ENCODE measurements at regions not wholly inside any gene's neighbourhood (a gene's known extent, or its start where the extent isn't known, plus 50 kb on each side); places are given as distances from the start of the nearest gene placed in this dataset.

GRCh38 chr7:112596260-112596659, 115.5 kb downstream of the LSMEM1 start:
- no peak for DNase-seq

DNA sequence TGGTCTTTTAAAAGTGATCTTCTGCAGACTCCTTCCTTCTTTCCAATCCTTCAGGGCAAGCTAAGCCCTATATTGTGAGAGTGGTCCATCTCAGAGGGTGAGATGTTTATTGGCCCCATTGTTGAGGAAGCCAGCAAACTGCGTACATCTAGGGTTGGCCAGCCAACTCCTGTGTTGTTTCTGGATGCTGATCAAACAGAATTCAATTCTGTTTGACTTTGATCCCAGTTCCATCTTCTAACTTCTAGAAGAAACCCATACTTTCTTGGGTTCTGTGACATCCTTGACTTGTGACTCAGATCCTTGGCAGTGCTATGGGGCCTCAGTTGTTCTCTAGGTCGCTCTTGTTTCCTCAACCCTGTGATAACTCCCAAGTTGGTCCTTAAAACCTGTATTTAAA, 116.2 kb downstream of the LSMEM1 start:
- no peak for DNase-seq

DNA sequence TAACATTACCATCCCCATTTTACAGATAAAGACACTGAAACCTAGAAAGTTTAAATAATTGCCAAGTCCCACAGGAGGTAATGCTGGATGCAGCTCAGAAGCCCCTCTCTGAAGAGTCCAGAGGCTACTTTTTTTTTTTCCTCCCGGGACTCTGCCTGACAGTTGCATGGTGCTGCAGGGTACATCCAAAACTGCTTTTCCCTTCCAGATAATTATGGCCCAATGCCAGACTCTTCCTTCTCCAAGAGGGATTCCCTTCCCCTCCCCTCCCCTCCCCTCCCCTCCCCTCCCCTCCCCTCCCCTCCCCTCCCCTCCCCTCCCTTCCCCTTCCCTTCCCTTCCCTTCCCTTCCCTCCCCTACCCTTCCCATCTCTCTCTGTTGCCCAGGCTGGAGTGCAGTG, 122.9 kb downstream of the LSMEM1 start:
- no peak for DNase-seq

DNA sequence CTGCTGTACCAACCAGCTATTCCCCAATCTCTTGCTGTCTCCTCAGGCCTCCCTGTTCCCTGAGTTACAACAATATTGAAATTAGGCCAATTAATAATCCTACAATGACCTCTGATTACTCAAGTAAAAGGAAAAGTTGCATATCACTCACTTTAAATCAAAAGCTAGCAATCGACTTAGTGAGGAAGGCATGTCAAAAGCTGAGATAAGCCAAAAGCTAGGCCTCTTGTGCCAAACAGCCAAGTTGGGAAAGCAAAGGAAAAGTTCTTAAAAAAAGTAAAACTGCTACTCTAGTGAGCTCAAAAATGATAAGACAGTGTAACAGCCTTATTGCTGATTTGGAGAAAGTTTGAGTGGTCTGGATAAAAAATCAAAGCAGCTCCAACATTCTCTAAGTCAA, 129.8 kb downstream of the LSMEM1 start:
- no peak for DNase-seq

DNA sequence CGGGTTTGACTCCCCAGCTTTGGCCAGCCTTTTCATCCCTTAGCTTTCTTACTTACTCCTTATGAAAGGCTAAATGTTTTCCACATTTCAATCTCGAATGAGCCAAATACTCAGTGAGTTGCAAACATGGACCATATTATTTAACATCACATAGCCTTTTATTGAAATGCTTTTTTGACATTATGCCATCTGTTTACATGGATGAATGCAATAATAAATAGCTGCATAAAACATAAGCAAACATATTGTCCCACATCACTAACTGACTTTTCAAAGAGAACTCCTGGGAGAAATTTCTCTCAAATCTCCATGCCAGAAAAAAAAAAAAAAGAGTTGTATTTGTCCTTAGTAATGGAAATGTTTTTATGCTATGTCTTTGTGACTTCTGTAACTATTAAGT, 134.9 kb downstream of the LSMEM1 start:
- no peak for DNase-seq

GRCh38 chr7:112616295-112616694, 135.5 kb downstream of the LSMEM1 start:
- DNase-seq, result no peak

DNA sequence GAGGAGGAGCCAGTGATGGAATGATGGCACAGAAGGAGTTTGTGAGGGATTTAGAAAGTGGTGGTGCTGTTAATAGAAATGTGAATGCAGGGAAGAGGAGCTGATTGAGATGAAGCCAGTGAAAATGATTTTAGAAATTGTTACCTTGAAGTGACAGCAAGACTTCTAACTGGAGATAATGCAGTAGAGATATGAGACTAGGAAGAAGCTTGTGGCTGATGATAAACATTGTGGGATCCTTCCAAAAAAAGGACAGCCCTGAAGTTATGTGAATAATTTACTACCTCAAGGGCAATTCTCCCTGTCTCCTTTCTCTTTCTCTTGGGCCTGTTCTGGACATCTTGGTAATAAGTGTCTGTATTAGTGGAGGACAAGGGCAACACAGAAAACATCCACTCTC, 138.6 kb downstream of the LSMEM1 start:
- DNase-seq, result no peak

DNA sequence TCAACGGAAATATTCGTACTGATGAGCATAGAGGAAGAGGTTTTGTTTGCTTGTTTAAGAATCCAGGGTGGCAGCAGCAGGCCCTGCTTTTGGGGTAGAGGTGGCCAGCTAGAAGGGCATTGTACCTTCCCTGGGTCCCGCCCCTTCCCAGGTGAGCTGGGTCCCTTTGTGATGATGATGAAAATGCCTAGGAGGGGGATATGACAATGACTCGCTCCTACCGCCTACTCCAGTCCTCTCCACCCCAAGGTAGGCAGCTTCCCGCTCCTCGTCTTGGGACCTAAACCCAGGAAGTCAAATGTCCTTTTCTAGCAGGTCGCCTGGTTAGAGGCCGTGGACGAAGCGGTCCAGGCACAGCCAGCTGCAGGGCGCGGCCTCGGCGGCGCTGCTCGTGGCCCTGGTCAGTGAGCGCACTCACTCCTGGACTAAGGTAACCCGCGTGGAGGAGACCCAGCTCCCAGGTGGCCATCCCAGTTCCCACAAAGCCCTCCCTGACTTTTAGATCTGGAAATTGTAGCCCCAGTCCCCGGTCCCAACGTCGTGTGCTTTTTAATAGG, 141.4 kb downstream of the LSMEM1 start:
- DNase-seq, result no peak

DNA sequence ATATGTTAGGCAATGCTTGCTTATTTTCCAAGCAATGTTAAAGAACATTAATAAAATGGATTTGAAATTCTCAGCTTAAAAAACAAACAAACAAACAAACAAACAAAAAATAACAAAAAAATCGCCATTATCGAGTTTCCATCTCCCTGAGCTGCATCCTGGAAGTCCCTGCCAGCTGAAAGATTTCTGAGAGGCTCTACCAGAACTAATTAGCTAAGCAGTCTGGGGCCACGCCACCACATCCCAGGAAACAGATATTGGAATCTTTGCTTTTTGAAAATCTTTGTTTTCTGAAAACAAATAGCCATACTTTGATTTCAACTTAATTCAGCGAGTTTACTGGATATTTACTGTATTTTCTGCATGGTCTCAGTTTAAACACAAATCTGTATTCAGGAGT, 143.6 kb downstream of the LSMEM1 start:
- no peak for DNase-seq

GRCh38 chr7:112630565-112630964, 149.8 kb downstream of the LSMEM1 start:
- DNase-seq, result no peak

DNA sequence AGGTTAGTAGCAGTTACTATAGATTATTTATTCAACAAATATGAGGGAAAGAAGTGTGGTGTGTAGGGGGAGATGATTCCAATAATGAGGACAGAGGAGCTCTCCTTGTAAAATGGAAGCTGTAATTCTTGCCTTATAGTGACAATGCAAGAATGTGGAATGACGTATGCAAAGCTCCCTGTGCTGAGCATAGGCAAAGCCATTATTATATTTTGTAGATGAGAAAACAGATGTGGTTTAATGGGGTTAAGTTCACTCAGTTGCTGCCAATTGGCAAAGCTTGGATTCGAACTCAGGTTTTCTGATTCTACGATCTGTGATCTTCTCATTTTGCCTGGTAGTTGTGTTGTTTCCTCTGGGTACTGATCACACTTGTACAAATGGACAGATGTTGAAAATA, 153.3 kb downstream of the LSMEM1 start:
- DNase-seq, result no peak

- DNase-seq, result no peak
Measured at GRCh38 chr7:112635742-112636141, 154.5 kb downstream of the TMEM168 start.

GRCh38 chr7:112638675-112639400, 151.4 kb downstream of the TMEM168 start:
- no peak for DNase-seq

- no peak for DNase-seq
Measured at GRCh38 chr7:112640685-112641084, 149.5 kb downstream of the TMEM168 start.

- no peak for DNase-seq
Measured at GRCh38 chr7:112646783-112647182, 143.4 kb downstream of the TMEM168 start.

DNA sequence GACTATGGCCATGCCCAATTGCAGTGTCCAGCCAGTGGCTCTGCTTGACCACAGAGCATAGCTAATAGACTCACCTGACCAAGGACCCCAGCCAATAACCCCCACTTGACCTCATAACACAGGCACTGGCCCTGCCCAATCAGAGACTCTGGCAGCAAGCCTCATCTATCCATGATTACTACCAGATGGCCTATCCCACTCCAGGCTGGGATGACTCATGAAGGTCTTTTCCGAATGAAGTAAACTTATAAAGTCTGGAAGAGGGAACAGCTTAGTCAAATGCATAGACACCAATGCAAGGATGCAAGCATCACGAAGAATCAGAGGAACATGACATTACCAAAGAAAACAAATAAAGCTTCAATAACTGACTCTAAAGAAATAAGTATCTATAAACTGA, 141.4 kb downstream of the TMEM168 start:
- DNase-seq, result no peak

GRCh38 chr7:112649560-112649959, 140.6 kb downstream of the TMEM168 start:
- no peak for DNase-seq

- no peak for DNase-seq
Measured at GRCh38 chr7:112654322-112655216, 135.6 kb downstream of the TMEM168 start.

- no peak for DNase-seq
Measured at GRCh38 chr7:112665709-112666108, 124.5 kb downstream of the TMEM168 start.

GRCh38 chr7:112668561-112668960, 121.6 kb downstream of the TMEM168 start:
- no peak for DNase-seq

- DNase-seq, result no peak
Measured at GRCh38 chr7:112669306-112669705, 120.9 kb downstream of the TMEM168 start.

GRCh38 chr7:112670193-112670592, 120.0 kb downstream of the TMEM168 start:
- DNase-seq, result no peak

GRCh38 chr7:112678626-112679025, 111.6 kb downstream of the TMEM168 start:
- no peak for DNase-seq

Measured in SW 1271 (cell line).